ENCODE measurements at regions not wholly inside any gene's neighbourhood (a gene's known extent, or its start where the extent isn't known, plus 50 kb on each side); places are given as distances from the start of the nearest gene placed in this dataset.
A peak's percentile ranks its signal among the peaks of the same experiment; 100 is the strongest.
"Not testable (repeated sequence)": the region's sequence is repeated elsewhere in the genome, so short reads cannot be mapped to it uniquely, and the experiment has no call there.

DNA sequence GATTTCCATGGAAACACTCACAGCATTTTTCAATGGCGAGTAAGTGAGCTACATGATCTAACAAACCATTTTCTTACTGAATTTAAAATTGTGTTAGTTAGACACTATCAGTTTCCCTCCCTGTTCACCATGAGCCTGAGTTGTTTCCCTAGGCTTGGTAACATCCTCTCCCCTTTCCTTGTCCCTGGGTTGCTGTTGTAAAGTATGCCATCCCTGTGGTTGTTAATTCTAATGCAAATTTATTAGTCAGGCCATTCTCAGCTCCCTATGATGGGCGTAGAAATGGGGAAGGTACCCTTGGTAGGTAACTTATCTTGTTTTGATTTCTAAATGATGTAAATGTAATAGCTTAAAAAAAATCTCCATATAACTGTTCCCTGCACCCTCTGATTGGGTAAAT lies 143.0 kb downstream of the SPATA31A6 start:
- not testable (repeated sequence) for DNase-seq

DNA sequence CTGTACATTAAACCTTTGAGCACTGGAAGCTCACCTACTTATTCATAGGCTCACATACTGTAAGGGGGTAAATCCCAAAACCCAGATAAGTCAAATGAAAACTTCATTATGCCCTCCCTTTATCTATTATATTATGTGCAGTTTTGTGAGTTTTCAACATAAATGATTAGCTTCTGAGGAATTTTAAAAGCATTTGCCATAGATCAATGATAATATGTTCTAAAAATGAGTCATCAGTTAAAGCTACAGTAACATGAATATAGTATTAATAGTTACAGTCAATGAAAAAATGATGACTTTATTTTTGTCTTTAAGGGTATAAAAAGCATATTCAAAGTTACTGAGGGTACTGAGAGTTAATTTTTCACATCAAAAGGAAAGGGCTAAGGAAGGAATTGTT lies 151.9 kb downstream of the SPATA31A6 start:
- DNase-seq: not testable (repeated sequence)

DNA sequence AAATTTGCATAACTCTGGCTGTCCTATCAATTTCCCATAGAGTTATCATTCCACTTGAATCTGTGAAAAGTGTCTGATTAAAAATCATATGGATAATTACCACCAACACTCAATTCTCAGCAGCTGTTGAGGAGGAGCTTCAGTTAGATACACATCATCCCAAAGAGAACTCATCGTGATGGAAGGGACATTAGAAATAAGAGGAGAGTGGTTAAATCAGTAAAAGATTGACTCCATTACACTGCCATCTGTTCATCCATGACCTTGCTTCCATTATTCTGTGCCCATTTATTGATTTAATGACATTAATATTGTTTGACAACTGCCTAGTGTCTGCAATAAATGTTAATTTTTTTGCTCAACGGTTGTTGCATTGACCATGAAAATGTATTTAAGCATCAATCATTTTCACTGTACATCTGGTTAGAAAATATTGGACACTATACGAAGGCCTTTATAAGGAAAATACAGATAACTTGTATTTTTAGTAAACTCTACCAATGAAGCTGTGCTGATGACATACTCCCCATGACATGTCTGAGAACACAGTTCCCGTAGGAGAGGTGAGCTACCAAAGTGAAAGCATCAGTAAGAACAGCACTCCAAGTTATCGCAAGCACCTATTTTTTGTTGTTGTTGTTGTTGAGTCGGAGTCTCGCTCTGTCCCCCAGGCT lies 152.7 kb downstream of the SPATA31A6 start:
- DNase-seq: not testable (repeated sequence)

DNA sequence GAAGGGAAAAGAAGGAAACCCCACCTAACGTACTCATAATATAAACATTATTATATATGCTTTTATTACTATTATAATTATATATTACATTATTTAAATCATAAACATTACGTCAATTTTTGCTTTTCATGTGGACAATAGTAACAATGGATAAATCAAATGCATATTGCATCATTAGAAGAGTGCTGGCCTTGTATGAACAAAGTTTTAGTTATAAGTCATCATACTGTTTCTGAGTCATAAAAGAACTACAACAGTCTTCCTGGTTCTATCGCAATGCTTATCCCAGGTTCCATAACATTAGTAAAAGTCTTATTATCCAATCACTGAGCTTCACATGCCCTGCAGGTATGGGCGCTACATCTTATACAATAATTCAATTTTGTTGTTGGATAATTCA lies 154.8 kb downstream of the SPATA31A6 start:
- DNase-seq: not testable (repeated sequence)

- not testable (repeated sequence) for DNase-seq
These were observed 156.4 kb downstream of the SPATA31A6 start for GRCh38 chr9:42339671-42340434.

DNA sequence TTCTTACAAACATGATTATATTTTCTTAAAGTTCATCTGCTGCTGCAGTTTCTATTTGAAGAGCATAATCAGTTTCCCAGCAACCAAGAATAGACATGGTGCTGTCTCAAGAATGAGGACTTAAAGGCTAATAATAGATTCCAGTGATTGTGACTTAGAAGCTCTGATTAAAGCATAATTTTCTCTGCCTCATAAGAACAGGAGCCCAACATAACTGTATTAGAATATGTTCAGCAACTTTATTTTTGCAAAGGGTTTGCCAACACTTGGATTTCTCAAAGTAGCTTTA lies 156.9 kb downstream of the SPATA31A6 start:
- DNase-seq: not testable (repeated sequence)

- not testable (repeated sequence) for DNase-seq
These were observed 158.4 kb downstream of the SPATA31A6 start for GRCh38 chr9:42341860-42342259.

- DNase-seq: not testable (repeated sequence)
These were observed 158.8 kb downstream of the SPATA31A6 start for GRCh38 chr9:42342297-42342696.

- not testable (repeated sequence) for DNase-seq
These were observed 161.0 kb downstream of the SPATA31A6 start for GRCh38 chr9:42344508-42344907.

GRCh38 chr9:42346916-42347315 lies 163.5 kb downstream of the SPATA31A6 start:
- not testable (repeated sequence) for DNase-seq

GRCh38 chr9:42349181-42349580 lies 165.7 kb downstream of the SPATA31A6 start:
- not testable (repeated sequence) for DNase-seq

DNA sequence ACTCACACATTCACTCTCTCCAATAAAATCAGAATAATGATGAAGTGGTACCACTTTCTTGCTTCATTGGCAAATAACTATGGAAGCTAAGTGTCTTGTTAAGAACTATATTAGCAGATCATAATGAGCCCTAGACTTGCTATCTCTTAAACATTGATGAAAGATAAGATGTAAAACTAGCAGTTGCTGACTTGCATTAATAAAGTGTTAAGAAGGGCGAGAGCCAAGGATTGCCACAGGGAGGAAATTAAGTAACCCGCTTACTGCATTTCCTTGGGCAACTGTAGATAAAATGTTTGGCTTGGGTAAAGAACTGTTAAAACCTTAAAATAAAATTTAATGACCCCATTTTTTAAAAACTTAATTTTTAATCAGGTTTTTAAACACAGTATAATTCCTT lies 167.0 kb downstream of the SPATA31A6 start:
- not testable (repeated sequence) for DNase-seq

DNA sequence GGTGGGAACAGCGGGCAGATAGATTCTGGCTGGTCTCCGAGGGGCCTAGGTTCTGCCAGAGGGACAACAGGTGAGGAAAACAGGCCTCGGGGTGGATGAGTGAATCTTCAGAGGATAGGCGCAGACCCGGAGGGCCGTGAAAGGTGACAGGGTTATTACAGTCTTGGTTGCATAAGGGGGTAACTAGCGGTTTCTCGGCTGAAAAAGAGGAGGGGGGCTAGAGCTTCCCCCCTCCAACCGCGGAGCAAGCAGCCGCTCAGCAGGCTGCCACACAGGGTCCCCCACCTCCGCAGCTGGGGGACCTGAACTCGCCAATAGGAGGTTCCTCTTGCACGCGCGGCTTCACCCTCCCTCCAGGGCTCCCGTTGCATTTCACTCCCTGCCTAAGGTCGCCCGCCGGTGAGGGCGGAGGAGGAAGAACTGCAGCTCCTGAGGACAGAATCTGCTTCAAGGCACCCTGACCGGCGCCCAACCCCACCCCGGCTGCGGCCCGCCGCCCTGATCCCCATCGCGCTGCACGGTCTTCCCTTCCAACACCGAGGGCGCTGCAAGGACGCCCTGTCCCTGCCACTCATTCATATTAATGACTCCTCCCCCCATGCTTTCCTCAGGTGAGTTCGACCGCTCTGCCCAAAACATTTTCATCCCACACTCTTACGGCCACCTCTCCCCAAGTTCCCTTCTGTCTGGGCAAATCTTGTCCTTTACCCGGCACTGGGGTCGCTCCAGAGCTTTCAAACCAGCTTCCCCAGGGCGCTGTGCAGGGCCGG lies 174.3 kb downstream of the SPATA31A6 start:
- not testable (repeated sequence) for DNase-seq

- DNase-seq: not testable (repeated sequence)
These were observed 175.3 kb downstream of the SPATA31A6 start for GRCh38 chr9:42358626-42359247.

DNA sequence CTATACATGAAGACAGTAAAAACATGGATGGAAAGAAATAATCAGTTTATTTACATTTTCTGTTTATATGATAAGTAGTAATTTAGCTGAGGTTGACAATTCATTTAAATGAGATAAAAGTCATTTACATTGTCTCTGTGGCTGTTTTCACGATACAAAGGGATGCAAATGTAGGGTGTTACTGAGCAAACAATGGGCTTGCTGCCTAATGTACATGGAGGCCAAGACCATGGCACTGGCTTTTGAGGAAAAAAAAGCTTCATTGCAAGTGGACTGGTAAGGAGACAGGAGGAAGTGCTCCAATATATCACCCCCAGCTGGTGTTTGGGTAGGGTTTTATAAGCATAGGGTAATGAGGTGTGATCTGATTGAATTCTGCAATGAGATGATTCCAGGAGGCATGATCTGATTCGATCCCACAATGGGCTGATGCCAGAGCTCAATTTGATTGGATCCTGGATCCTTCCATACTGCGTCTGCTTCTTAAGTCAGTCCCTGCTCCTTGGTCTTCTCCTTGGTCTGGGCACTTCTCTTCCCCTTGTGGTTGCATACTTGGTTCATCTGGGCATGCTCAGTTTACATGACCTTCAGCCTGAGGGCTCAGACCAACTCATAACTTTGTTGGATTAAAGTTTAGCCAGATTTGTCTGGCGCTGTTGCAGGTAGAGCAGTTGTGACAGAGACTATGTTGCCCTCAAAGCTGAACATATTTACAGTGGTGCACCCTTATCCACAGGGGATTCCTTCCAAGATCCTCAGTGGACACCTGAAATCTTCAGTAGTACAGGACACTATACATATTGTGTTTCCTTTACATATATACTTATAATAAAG lies 181.2 kb downstream of the SPATA31A6 start:
- DNase-seq: not testable (repeated sequence)

GRCh38 chr9:42365244-42365945 lies 181.9 kb downstream of the SPATA31A6 start:
- DNase-seq: peak; percentile 18

DNA sequence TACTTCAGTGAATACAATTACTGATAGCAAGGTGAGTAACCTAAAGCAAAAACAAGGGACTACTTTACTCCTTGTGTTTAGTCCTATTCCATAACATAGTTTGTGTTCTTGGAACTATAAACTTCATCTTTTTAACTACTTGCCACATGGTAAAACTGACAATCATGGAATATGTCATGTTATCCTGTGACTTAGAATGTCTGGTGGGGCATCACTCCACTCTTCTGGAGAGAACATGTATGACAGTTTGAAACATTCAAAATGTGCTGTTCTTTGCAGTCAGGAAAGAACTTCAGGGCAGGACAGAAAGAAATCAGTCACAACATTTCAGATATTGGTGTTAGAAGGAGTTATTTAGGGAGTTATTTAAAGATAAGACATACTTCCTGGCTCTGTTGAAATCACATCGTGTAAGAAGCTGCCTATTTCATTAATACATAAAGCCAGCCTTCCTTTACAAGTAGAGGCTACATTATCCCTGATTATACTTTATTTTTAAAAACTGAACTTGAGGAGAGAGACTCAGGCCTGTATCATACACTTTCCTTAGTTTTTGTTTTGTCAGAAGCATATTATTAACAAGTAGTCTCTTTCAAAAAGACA lies 184.9 kb downstream of the SPATA31A6 start:
- not testable (repeated sequence) for DNase-seq

DNA sequence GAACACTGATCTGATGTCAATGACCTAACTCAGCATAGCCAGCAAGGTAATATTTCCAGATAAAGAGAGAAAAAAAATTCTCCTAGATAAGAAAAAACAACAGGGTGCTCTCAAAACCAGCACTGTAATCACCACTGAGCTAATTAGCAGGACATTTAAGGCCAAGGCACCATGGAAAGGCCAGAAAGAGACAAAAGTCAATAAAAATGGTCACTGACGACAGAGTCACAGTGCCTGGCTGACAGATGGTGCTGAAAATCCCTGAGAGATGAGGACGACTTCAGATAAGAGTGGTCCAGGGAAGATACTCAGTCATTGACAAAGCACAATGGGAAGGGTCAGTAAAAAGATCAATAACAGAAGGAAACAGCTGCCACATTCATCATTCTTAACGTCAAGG lies 186.7 kb downstream of the SPATA31A6 start:
- DNase-seq: not testable (repeated sequence)

DNA sequence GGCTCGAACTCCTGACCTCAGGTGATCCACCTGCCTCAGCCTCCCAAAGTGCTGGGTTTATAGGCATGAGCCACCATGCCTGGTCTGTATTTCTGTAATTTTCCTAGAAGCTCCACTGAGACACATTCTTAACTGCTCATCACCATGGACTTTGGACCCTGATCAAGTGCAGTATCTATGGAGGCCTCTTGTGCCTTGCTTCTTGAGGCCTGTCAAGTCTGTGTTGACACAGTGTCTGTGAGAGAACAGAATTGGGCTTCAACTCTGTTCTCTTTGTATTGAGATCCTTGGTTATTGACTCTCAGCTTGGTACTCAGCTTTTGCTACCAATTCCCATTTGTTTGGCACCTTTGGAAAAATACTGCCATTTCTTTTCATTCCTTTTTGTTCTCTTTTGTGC lies 188.0 kb downstream of the SPATA31A6 start:
- not testable (repeated sequence) for DNase-seq

GRCh38 chr9:42377530-42378417 lies 194.3 kb downstream of the SPATA31A6 start:
- DNase-seq: not testable (repeated sequence)

Measured in hematopoietic multipotent progenitor cell treated with erythropoietin and hydrocortisone succinate and interleukin-3 and kit ligand, for 6 days (in vitro differentiated cells).